Esophagus squamous epithelium (tissue), 5 donors: ENCODE measurements at regions not wholly inside any gene's neighbourhood (a gene's known extent, or its start where the extent isn't known, plus 50 kb on each side); places are given as distances from the start of the nearest gene placed in this dataset.

Experiments
- DNase-seq: peaks from one replicate; lab custom pipeline; 2025; lab: John Stamatoyannopoulos, UW
- H3K27ac ChIP-seq, 4 donors: fragments of 200-600 bp; sonication (generic); one replicate each; pipeline ENCODE4 v1.5.1; 2016 to 2019; ENCODE audit warnings: mild to moderate bottlenecking in 1 of 4
- H3K27me3 ChIP-seq, 4 donors: fragments of 200-600 bp; sonication (generic); 1 replicate in 3 of 4; 2 replicates in 1 of 4; pipeline versions ENCODE4 v1.5.1 to v1.6.0; 2017 to 2021; ENCODE audit warnings: antibody characterized with exemption in 1 of 4
- H3K36me3 ChIP-seq, 3 donors: fragments of 200-600 bp; sonication (generic); one replicate each; pipeline ENCODE4 v1.5.1; 2016 to 2019
- H3K4me1 ChIP-seq, 3 donors: fragments of 200-600 bp; sonication (generic); one replicate each; pipeline ENCODE4 v1.5.1; 2017 to 2019
- H3K4me3 ChIP-seq, 4 donors: fragments of 200-600 bp; sonication (generic); 1 replicate in 3 of 4; 2 replicates in 1 of 4; pipeline ENCODE4 v1.5.1; 2016 to 2019; ENCODE audit warnings: mild to moderate bottlenecking in 2 of 4, moderate library complexity in 1 of 4
- H3K9me3 ChIP-seq, 3 donors: fragments of 200-600 bp; sonication (generic); one replicate each; pipeline ENCODE4 v1.5.1; 2016 to 2019
- POLR2A ChIP-seq, 4 donors: fragments of 450-650 bp; IDR thresholded peaks; one replicate each; pipeline ENCODE4 v1.6.1; 2017; ENCODE audit warnings: antibody characterized with exemption in 4 of 4, mild to moderate bottlenecking in 4 of 4, moderate library complexity in 3 of 4
- WGBS, 2 donors: methylation state at CpG; one replicate each; pipeline ENCODE4 v1.1.5; 2018; 5-methylcytosine and 5-hydroxymethylcytosine counted together
- intact Hi-C: fragments of 100-400 bp; cut with DNase I; formaldehyde crosslinking; loops from one replicate; pipeline ENCODE4 v1.15.0; 2022
- TF ChIP-seq, protein P1 (sequence below), 6 experiments: fragments of 450-650 bp in 4 of 6; fragments of 200-600 bp in 2 of 6; sonication (generic) in 2 of 6; IDR thresholded peaks; one replicate each; pipeline ENCODE4 v1.5.1; 2016 to 2019; ENCODE audit warnings: antibody characterized with exemption in 6 of 6, mild to moderate bottlenecking in 4 of 6, moderate library complexity in 4 of 6
- donor health status: DM: yes; HTN: yes; CAD: no.

DNA sequence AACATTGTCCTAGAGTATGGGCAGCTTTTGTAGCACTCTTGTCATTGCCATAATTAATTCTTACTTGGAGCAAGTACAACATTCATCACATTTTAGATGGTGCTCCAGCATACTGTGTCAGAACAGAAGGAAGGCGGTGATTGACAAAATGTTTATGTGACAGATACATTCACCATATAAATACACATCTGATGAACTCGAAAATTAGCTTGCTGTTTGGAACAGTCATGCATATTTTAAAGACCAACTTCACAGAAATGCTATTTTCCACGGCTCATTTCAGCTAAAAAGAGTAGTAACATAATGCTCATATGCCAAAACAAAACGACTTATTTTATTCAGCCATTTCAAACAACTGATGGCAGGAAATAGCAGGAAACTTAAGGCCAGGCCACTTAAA is 302.7 kb downstream of the MRPL39 start:
- 45 to 48% methylated on average over 4 of the region's 4 CpGs for WGBS, 2 donors
- no peaks in the 10 kb centered on the region for H3K36me3 ChIP-seq
- no peaks in the 10 kb centered on the region for H3K27me3 ChIP-seq
- no peaks in the 10 kb centered on the region for H3K4me1 ChIP-seq
- H3K27ac ChIP-seq: no peak overlapping the region
- peaks cover 0 to 5% (median 4%) of the 10 kb centered on the region in 3 donors for H3K9me3 ChIP-seq
- DNase-seq: no peak
- intact Hi-C loops: no loop called here
- H3K4me3 ChIP-seq: no peak overlapping the region
- TF ChIP-seq, protein P1, sequence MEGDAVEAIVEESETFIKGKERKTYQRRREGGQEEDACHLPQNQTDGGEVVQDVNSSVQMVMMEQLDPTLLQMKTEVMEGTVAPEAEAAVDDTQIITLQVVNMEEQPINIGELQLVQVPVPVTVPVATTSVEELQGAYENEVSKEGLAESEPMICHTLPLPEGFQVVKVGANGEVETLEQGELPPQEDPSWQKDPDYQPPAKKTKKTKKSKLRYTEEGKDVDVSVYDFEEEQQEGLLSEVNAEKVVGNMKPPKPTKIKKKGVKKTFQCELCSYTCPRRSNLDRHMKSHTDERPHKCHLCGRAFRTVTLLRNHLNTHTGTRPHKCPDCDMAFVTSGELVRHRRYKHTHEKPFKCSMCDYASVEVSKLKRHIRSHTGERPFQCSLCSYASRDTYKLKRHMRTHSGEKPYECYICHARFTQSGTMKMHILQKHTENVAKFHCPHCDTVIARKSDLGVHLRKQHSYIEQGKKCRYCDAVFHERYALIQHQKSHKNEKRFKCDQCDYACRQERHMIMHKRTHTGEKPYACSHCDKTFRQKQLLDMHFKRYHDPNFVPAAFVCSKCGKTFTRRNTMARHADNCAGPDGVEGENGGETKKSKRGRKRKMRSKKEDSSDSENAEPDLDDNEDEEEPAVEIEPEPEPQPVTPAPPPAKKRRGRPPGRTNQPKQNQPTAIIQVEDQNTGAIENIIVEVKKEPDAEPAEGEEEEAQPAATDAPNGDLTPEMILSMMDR (IDR thresholded peaks at IDR 0.05): no peak
- TF ChIP-seq POLR2A (IDR thresholded peaks at IDR 0.05): no peak

DNA sequence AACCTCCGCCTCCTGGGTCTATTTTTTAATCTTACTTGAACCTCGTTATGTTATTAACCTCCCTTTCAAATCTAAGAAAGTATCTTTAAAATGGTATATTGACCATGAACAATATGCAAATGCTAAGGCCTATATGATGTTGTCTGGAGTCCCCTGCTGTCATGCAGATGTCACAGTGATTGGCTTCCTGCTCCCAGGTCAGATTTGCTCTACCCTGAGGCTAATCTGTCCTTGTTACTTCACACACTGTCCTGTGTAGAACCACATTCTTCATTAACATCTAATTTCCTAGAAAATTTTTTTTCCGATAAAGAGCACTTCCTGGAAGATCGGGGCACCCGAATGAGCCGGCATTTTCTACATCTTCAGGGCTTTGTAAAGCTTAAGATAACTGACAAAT is 306.6 kb downstream of the MRPL39 start:
- Histone ChIP-seq H3K9me3 (no peaks in the 10 kb centered on the region), H3K27ac (no peak overlapping the region), H3K4me1 (no peaks in the 10 kb centered on the region), H3K4me3 (no peak overlapping the region), H3K36me3 (no peaks in the 10 kb centered on the region), H3K27me3 (no peaks in the 10 kb centered on the region)
- TF ChIP-seq, protein P1 (IDR thresholded peaks at IDR 0.05): no peak
- TF ChIP-seq POLR2A (IDR thresholded peaks at IDR 0.05): no peak
- intact Hi-C loops: no loop called here
- WGBS, 2 donors: 82 to 87% methylated on average over 6 of the region's 6 CpGs
- DNase-seq: no peak

DNA sequence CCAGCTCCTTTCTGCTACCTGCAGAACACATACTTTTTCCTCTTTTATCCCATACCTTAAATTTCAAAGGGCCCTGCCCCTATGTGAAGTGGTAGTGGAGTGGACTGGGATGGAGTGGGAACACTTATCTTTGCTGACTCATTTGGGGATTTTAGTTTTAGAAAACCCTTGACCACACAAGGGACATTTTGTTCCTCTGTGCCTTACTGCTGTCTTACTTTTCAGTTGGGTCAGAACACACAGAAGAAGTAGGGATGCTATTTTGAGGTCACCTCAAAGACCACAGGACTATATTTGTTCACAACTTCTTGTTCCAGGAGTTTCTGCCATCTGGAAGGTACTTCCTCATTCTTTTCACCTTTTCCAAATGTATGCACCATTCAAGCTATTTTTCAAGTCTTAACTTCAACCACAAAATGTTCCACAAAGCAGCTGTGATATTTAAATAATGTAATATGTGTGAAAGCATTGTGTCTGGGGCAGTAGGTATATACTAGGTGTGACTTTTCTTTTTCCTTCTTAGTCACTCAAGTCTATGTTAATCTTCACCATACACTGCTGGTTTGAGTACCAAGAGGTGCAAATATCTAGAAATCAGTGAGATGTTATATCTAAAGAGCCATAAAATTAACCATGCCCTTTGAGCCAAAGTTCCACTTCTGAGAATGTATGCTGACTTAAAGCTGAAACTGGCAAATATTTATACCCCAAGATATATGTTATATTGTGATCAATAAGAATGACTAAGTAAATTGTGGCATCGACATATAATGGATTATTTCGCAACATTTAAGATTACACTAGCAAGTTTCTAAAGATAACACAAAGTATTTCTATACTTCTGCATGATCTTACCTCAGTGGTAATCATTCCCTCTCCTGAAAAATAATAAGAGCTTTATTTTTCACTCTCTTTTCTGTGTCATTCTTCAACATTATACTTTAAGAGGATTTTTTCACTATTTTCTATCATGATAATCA is 308.5 kb downstream of the MRPL39 start:
- no peak overlapping the region for H3K27ac ChIP-seq
- H3K9me3 ChIP-seq: no peaks in the 10 kb centered on the region
- no peak overlapping the region for H3K4me3 ChIP-seq
- no peaks in the 10 kb centered on the region for H3K4me1 ChIP-seq
- intact Hi-C loops: no loop called here
- no peaks in the 10 kb centered on the region for H3K36me3 ChIP-seq
- TF ChIP-seq POLR2A (IDR thresholded peaks at IDR 0.05): no peak
- TF ChIP-seq, protein P1 (IDR thresholded peaks at IDR 0.05): no peak
- 48 to 62% methylated on average over 2 of the region's 2 CpGs for WGBS, 2 donors
- DNase-seq: no peak
- no peaks in the 10 kb centered on the region for H3K27me3 ChIP-seq

DNA sequence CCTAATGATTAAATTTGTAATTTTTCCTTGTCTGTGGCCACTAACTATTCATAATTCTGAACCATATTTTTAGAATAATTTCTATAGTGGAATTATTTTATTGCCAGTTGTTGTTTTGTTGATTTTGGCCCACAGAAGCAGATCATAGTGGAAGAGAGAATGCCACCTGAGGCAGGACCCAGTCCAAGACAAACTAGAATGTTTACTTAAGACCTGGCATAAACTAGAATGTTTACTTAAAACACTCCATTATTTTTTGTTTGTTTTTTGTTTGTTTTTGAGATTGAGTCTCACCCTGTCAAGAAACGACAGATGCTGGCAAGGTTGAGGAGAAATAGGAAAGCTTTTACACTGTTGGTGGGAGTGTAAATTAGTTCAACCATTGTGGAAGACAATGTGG is 310.2 kb downstream of the MRPL39 start:
- no peak overlapping the region for H3K27ac ChIP-seq
- DNase-seq: no peak
- no peaks in the 10 kb centered on the region for H3K27me3 ChIP-seq
- H3K36me3 ChIP-seq: no peaks in the 10 kb centered on the region
- H3K9me3 ChIP-seq: no peaks in the 10 kb centered on the region
- no peak overlapping the region for H3K4me3 ChIP-seq
- TF ChIP-seq POLR2A (IDR thresholded peaks at IDR 0.05): no peak
- TF ChIP-seq, protein P1 (IDR thresholded peaks at IDR 0.05): no peak
- intact Hi-C loops: no loop called here
- H3K4me1 ChIP-seq: no peaks in the 10 kb centered on the region
- WGBS, 2 donors: 67 to 86% methylated on average over 1 of the region's 1 CpG

DNA sequence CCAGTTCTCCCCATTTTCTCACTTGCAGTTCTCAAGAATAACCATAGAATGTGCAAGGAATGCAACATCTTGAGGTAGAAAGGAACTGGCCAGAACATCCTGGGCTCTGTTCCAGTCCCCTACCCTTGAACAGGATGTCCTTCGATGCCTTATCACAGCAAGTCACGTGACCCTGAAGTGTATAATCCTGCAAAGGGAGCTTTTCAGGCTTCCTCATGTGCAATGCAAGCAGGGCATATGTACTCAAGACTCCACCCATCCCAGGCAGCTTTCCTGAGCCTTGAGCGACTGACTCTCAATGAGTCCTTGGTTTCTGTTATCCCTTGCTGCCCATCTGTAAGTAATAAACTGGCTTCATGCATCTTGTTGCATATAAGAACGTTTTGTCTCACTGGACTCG is 311.0 kb downstream of the MRPL39 start:
- Histone ChIP-seq H3K27me3 (no peaks in the 10 kb centered on the region), H3K27ac (no peak overlapping the region)
- intact Hi-C loops: no loop called here

More for the DNA sequence above, 311.0 kb downstream of the MRPL39 start:
- H3K4me1 ChIP-seq: no peaks in the 10 kb centered on the region
- DNase-seq: no peak
- H3K4me3 ChIP-seq: no peak overlapping the region
- 77 to 89% methylated on average over 5 of the region's 5 CpGs for WGBS, 2 donors
- no peaks in the 10 kb centered on the region for H3K9me3 ChIP-seq
- TF ChIP-seq, protein P1 (IDR thresholded peaks at IDR 0.05): no peak
- TF ChIP-seq POLR2A (IDR thresholded peaks at IDR 0.05): no peak
- no peaks in the 10 kb centered on the region for H3K36me3 ChIP-seq
